ENCODE measurements at regions not wholly inside any gene's neighbourhood (a gene's known extent, or its start where the extent isn't known, plus 50 kb on each side); places are given as distances from the start of the nearest gene placed in this dataset.

DNA sequence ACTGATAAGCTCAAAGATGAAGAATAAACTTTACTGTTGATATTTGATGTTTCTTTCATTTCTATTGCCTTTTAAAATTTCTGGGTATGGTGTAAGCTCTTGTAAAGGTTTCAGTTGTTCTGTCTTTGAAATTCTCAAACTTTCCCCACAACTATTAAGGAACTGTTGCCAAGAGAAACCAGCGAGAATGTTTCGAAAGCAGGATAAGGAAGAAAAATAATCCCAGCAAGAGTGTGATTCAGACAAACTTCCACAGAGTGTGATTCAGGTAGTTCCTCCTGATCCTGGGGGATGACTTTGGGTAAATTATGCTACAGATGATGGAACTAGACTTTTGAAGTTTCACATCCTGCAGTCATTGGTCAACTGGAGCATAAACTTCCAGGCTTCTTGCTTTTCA, 632.0 kb downstream of the NSUN3 start:
- TF ChIP-seq, protein P1, sequence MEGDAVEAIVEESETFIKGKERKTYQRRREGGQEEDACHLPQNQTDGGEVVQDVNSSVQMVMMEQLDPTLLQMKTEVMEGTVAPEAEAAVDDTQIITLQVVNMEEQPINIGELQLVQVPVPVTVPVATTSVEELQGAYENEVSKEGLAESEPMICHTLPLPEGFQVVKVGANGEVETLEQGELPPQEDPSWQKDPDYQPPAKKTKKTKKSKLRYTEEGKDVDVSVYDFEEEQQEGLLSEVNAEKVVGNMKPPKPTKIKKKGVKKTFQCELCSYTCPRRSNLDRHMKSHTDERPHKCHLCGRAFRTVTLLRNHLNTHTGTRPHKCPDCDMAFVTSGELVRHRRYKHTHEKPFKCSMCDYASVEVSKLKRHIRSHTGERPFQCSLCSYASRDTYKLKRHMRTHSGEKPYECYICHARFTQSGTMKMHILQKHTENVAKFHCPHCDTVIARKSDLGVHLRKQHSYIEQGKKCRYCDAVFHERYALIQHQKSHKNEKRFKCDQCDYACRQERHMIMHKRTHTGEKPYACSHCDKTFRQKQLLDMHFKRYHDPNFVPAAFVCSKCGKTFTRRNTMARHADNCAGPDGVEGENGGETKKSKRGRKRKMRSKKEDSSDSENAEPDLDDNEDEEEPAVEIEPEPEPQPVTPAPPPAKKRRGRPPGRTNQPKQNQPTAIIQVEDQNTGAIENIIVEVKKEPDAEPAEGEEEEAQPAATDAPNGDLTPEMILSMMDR (IDR thresholded peaks at IDR 0.05) = no peak
- TF ChIP-seq POLR2A (IDR thresholded peaks at IDR 0.05) = no peak
